CD4-positive, alpha-beta T cell (primary cell): ENCODE measurements at regions not wholly inside any gene's neighbourhood (a gene's known extent, or its start where the extent isn't known, plus 50 kb on each side); places are given as distances from the start of the nearest gene placed in this dataset.

Source experiments
- ATAC-seq: fragments of 200-7000 bp; cut with Tn5 transposase; one replicate; pipeline ENCODE4 v1.10.0; 2022; ENCODE audit warnings: mild to moderate bottlenecking; ENCODE audit not compliant: poor library complexity
- CTCF ChIA-PET: fragments of 350-600 bp; sonication (Branson Sonifier 250); formaldehyde crosslinking; loops from one replicate; lab custom pipeline; 2021; ENCODE audit warnings: antibody characterized with exemption, inconsistent platforms; lab: Charles Lee
- POLR2A ChIA-PET: fragments of 350-600 bp; sonication (Branson Sonifier 250); formaldehyde crosslinking; loops from one replicate; lab custom pipeline; 2021; ENCODE audit warnings: antibody characterized with exemption, inconsistent platforms; lab: Charles Lee
- DNase-seq, 14 experiments: peaks; one replicate each; pipeline ENCODE4 v3.0.0-alpha.2; 2013 to 2020; ENCODE audit warnings: mixed read lengths in 2 of 14
- H3K27ac ChIP-seq, 2 donors: one replicate each; pipeline versions ENCODE4 v1.5.1 to v1.7.0; 2013; ENCODE audit warnings: low read length in 2 of 2, low read depth in 1 of 2, mild to moderate bottlenecking in 1 of 2
- H3K27me3 ChIP-seq, 2 experiments: 1 replicate in 1 of 2; 2 replicates in 1 of 2; pipeline versions ENCODE4 v1.6.1 to v1.7.0; 2013; ENCODE audit warnings: low read length in 2 of 2, control low read depth in 1 of 2, mild to moderate bottlenecking in 1 of 2, moderate library complexity in 1 of 2; ENCODE audit not compliant: insufficient read depth in 2 of 2, control insufficient read depth in 1 of 2
- H3K36me3 ChIP-seq: one replicate; pipeline ENCODE4 v1.6.1; 2013; ENCODE audit warnings: low read length, control low read depth; ENCODE audit not compliant: insufficient read depth
- H3K4me1 ChIP-seq: one replicate; pipeline ENCODE4 v1.6.1; 2013; ENCODE audit warnings: low read length, control low read depth; ENCODE audit not compliant: insufficient read depth
- H3K4me3 ChIP-seq: one replicate; pipeline ENCODE4 v1.5.1; 2013; ENCODE audit warnings: mild to moderate bottlenecking, low read length, moderate library complexity
- H3K9me3 ChIP-seq, 2 experiments: 1 replicate in 1 of 2; 2 replicates in 1 of 2; pipeline versions ENCODE4 v1.6.1 to v1.7.0; 2013; ENCODE audit warnings: low read length in 2 of 2, mild to moderate bottlenecking in 2 of 2, control low read depth in 1 of 2, moderate library complexity in 1 of 2; ENCODE audit not compliant: control insufficient read depth in 1 of 2, insufficient read depth in 1 of 2
- H3K27ac Mint-ChIP-seq: one replicate; pipeline ENCODE4 v1.8.0; 2020; ENCODE audit warnings: mixed read lengths
- H3K27me3 Mint-ChIP-seq: one replicate; pipeline ENCODE4 v1.8.0; 2021; ENCODE audit warnings: mixed read lengths
- H3K36me3 Mint-ChIP-seq: one replicate; pipeline ENCODE4 v1.8.0; 2021; ENCODE audit warnings: low read depth, mixed read lengths
- H3K4me1 Mint-ChIP-seq: one replicate; pipeline ENCODE4 v1.8.0; 2021; ENCODE audit warnings: low read depth, mixed read lengths
- H3K4me3 Mint-ChIP-seq: one replicate; pipeline ENCODE4 v1.8.0; 2020; ENCODE audit warnings: mild to moderate bottlenecking, mixed read lengths
- H3K9me3 Mint-ChIP-seq: one replicate; pipeline ENCODE4 v1.8.0; 2020; ENCODE audit warnings: mixed read lengths
- intact Hi-C, 2 experiments: fragments of 100-400 bp; cut with DNase I in 1 of 2; cut with micrococcal nuclease in 1 of 2; formaldehyde crosslinking; loops; one replicate each; pipeline versions ENCODE4 v1.15.1 to v1.9.0; 2023 to 2025; cut with DNase I, micrococcal nuclease
- TF ChIP-seq, protein P1 (sequence below): fragments of 200-600 bp; IDR thresholded peaks from one replicate; pipeline ENCODE4 v1.8.0; 2022; ENCODE audit warnings: antibody characterized with exemption, mild to moderate bottlenecking

DNA sequence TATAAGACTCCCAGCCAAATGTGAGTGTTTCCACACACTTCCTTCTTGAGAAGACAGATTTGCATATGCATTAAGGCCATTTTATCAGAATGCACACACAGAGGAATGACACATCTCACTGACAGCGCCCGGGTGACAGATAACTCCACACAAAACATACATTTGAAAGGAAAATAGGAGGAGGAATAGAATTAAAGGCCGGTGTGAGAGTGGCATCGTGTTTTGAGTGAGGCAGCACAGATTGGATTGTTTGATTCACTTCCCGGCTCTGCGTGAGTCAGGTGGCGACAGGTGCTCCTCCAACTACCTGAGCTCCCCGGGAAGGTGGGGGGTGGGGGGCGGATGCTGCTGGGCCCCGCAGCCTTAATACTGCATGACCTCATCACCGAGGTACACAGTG is 429.0 kb downstream of the TSHZ3 start:
- ChIA-PET CTCF (no interaction called here), POLR2A (no interaction called here)
- Mint-ChIP-seq H3K27me3 (peaks cover 17% of the 10 kb centered on the region), H3K36me3 (no peaks in the 10 kb centered on the region), H3K4me1 (no peaks in the 10 kb centered on the region), H3K9me3 (no peaks in the 10 kb centered on the region), H3K27ac (no peak overlapping the region), H3K4me3 (no peak overlapping the region)
- Histone ChIP-seq H3K9me3 (peaks cover 0 to 4% of the 10 kb centered on the region in 2 experiments), H3K27me3 (peaks cover 0 to 3% of the 10 kb centered on the region in 2 experiments), H3K27ac (no peak overlapping the region), H3K4me3 (no peak overlapping the region), H3K36me3 (no peaks in the 10 kb centered on the region), H3K4me1 (no peaks in the 10 kb centered on the region)
- TF ChIP-seq, protein P1, sequence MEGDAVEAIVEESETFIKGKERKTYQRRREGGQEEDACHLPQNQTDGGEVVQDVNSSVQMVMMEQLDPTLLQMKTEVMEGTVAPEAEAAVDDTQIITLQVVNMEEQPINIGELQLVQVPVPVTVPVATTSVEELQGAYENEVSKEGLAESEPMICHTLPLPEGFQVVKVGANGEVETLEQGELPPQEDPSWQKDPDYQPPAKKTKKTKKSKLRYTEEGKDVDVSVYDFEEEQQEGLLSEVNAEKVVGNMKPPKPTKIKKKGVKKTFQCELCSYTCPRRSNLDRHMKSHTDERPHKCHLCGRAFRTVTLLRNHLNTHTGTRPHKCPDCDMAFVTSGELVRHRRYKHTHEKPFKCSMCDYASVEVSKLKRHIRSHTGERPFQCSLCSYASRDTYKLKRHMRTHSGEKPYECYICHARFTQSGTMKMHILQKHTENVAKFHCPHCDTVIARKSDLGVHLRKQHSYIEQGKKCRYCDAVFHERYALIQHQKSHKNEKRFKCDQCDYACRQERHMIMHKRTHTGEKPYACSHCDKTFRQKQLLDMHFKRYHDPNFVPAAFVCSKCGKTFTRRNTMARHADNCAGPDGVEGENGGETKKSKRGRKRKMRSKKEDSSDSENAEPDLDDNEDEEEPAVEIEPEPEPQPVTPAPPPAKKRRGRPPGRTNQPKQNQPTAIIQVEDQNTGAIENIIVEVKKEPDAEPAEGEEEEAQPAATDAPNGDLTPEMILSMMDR, result no peak
- ATAC-seq, result no peak
- intact Hi-C loops, result no loop called here
- DNase-seq, result no peak

DNA sequence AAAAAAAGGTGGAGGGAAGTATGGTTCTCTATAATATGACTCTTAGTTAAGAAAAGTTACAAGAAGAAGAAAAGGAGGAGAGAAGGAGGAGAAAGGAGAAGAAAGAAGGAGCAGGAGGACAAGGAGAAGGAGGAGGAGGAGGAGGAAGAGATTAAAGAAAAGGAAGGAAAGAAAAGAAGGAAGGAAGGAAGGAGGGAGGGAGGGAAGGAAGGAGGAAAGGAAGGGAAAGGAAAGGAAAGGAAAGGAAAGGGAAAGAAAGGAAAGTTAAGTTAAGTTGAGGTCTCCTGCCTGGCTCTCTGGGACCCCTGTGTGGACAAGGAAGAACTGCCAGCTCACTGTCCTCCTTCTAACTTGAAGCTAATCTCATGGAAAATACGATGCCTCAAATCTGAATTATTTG is 429.5 kb downstream of the TSHZ3 start:
- Mint-ChIP-seq H3K4me1 (no peaks in the 10 kb centered on the region), H3K9me3 (no peaks in the 10 kb centered on the region), H3K4me3 (no peak overlapping the region), H3K27me3 (peaks cover 17% of the 10 kb centered on the region), H3K36me3 (no peaks in the 10 kb centered on the region), H3K27ac (no peak overlapping the region)
- Histone ChIP-seq H3K27ac (no peak overlapping the region), H3K4me3 (no peak overlapping the region), H3K4me1 (no peaks in the 10 kb centered on the region), H3K36me3 (no peaks in the 10 kb centered on the region), H3K27me3 (peaks cover 0 to 3% of the 10 kb centered on the region in 2 experiments), H3K9me3 (peaks cover 0 to 3% of the 10 kb centered on the region in 2 experiments)
- TF ChIP-seq, protein P1, result no peak
- ChIA-PET CTCF (no interaction called here), POLR2A (no interaction called here)
- no peak for ATAC-seq
- intact Hi-C loops, result no loop called here
- no peak for DNase-seq

DNA sequence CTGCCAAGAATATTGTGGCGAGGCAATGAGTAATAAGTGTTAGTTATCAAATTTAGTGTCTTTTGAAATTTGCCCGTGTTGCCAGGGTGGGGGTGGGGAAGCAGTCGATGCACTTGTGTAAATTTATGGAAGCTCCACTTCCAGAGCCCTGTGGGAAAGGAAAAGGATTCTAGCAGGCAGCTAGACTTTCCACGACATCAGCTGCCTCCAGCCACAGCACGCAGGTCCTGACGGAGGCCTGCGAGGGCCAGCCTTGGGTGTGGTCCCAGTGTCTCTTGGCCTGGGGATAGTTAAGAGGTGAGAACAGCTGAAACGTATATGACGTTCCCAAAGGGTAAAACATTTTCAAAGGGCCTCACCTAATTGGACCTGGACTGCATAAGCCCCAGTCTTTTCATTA is 433.0 kb downstream of the TSHZ3 start:
- Histone ChIP-seq H3K27me3 (peaks cover 0 to 3% of the 10 kb centered on the region in 2 experiments), H3K9me3 (peaks cover 0 to 9% of the 10 kb centered on the region in 2 experiments), H3K4me3 (no peak overlapping the region), H3K4me1 (no peaks in the 10 kb centered on the region), H3K36me3 (no peaks in the 10 kb centered on the region), H3K27ac (no peak overlapping the region)
- Mint-ChIP-seq H3K4me3 (no peak overlapping the region), H3K27ac (no peak overlapping the region), H3K36me3 (no peaks in the 10 kb centered on the region), H3K9me3 (no peaks in the 10 kb centered on the region), H3K27me3 (peaks cover 17% of the 10 kb centered on the region), H3K4me1 (no peaks in the 10 kb centered on the region)
- TF ChIP-seq, protein P1, result no peak
- ATAC-seq, result no peak
- POLR2A ChIA-PET, result no interaction called here
- CTCF ChIA-PET, result no interaction called here
- intact Hi-C loops, result no loop called here
- DNase-seq, result no peak
